ENCODE measurements at regions not wholly inside any gene's neighbourhood (a gene's known extent, or its start where the extent isn't known, plus 50 kb on each side); places are given as distances from the start of the nearest gene placed in this dataset.

- no peak for TF ChIP-seq CTCF (IDR thresholded peaks at IDR 0.05; ENCODE audit: partially characterized antibody, unreplicated experiment)
- Mint-ChIP-seq H3K36me3 (ENCODE audit: unreplicated experiment) (no peaks in the 10 kb centered on the region), H3K27ac (ENCODE audit: unreplicated experiment) (no peak overlapping the region), H3K27me3 (ENCODE audit: unreplicated experiment) (no peaks in the 10 kb centered on the region), H3K4me3 (ENCODE audit: unreplicated experiment) (no peak overlapping the region), H3K4me1 (ENCODE audit: low read depth, unreplicated experiment) (no peaks in the 10 kb centered on the region), H3K9me3 (ENCODE audit: unreplicated experiment) (peaks cover 1% of the 10 kb centered on the region)
- DNase-seq = no peak
Observed at GRCh38 chr11:131043251-131043650, 127.0 kb upstream of the SNX19 start.

GRCh38 chr11:131044851-131045250 is 128.6 kb upstream of the SNX19 start:
- Mint-ChIP-seq H3K9me3 (ENCODE audit: unreplicated experiment) (no peaks in the 10 kb centered on the region), H3K27ac (ENCODE audit: unreplicated experiment) (no peak overlapping the region), H3K36me3 (ENCODE audit: unreplicated experiment) (no peaks in the 10 kb centered on the region), H3K27me3 (ENCODE audit: unreplicated experiment) (no peaks in the 10 kb centered on the region), H3K4me3 (ENCODE audit: unreplicated experiment) (no peak overlapping the region), H3K4me1 (ENCODE audit: low read depth, unreplicated experiment) (no peaks in the 10 kb centered on the region)
- TF ChIP-seq CTCF (IDR thresholded peaks at IDR 0.05; ENCODE audit: partially characterized antibody, unreplicated experiment) = no peak
- no peak for DNase-seq

GRCh38 chr11:131052367-131052766 is 136.1 kb upstream of the SNX19 start:
- Mint-ChIP-seq H3K27ac (ENCODE audit: unreplicated experiment) (no peak overlapping the region), H3K27me3 (ENCODE audit: unreplicated experiment) (no peaks in the 10 kb centered on the region)

GRCh38 chr11:131056036-131056435 is 139.8 kb upstream of the SNX19 start:
- no peaks in the 10 kb centered on the region for H3K9me3 Mint-ChIP-seq (ENCODE audit: unreplicated experiment)
- no peaks in the 10 kb centered on the region for H3K4me1 Mint-ChIP-seq (ENCODE audit: low read depth, unreplicated experiment)
- H3K27me3 Mint-ChIP-seq (ENCODE audit: unreplicated experiment) = no peaks in the 10 kb centered on the region
- TF ChIP-seq CTCF (IDR thresholded peaks at IDR 0.05; ENCODE audit: partially characterized antibody, unreplicated experiment) = no peak
- DNase-seq = no peak
- H3K4me3 Mint-ChIP-seq (ENCODE audit: unreplicated experiment) = no peak overlapping the region
- no peaks in the 10 kb centered on the region for H3K36me3 Mint-ChIP-seq (ENCODE audit: unreplicated experiment)
- H3K27ac Mint-ChIP-seq (ENCODE audit: unreplicated experiment) = no peak overlapping the region

More at GRCh38 chr11:131052367-131052766, 136.1 kb upstream of the SNX19 start:
- Mint-ChIP-seq H3K9me3 (ENCODE audit: unreplicated experiment) (no peaks in the 10 kb centered on the region), H3K4me3 (ENCODE audit: unreplicated experiment) (no peak overlapping the region), H3K36me3 (ENCODE audit: unreplicated experiment) (no peaks in the 10 kb centered on the region), H3K4me1 (ENCODE audit: low read depth, unreplicated experiment) (no peaks in the 10 kb centered on the region)
- TF ChIP-seq CTCF (IDR thresholded peaks at IDR 0.05; ENCODE audit: partially characterized antibody, unreplicated experiment) = no peak
- DNase-seq = no peak

- peaks cover 12% of the 10 kb centered on the region for H3K4me1 Mint-ChIP-seq (ENCODE audit: low read depth, unreplicated experiment)
- H3K27me3 Mint-ChIP-seq (ENCODE audit: unreplicated experiment) = peaks cover 3% of the 10 kb centered on the region
- DNase-seq = no peak
- no peak for TF ChIP-seq CTCF (IDR thresholded peaks at IDR 0.05; ENCODE audit: partially characterized antibody, unreplicated experiment)
- H3K27ac Mint-ChIP-seq (ENCODE audit: unreplicated experiment) = no peak overlapping the region
- no peak overlapping the region for H3K4me3 Mint-ChIP-seq (ENCODE audit: unreplicated experiment)
- H3K9me3 Mint-ChIP-seq (ENCODE audit: unreplicated experiment) = peaks cover 5% of the 10 kb centered on the region
- H3K36me3 Mint-ChIP-seq (ENCODE audit: unreplicated experiment) = no peaks in the 10 kb centered on the region
Observed at GRCh38 chr11:131063638-131064037, 147.4 kb upstream of the SNX19 start.

Measured in glutamatergic neuron (in vitro differentiated cells).